ENCODE measurements at regions not wholly inside any gene's neighbourhood (a gene's known extent, or its start where the extent isn't known, plus 50 kb on each side); places are given as distances from the start of the nearest gene placed in this dataset.
"Not testable (repeated sequence)": the region's sequence is repeated elsewhere in the genome, so short reads cannot be mapped to it uniquely, and the experiment has no call there.

DNA sequence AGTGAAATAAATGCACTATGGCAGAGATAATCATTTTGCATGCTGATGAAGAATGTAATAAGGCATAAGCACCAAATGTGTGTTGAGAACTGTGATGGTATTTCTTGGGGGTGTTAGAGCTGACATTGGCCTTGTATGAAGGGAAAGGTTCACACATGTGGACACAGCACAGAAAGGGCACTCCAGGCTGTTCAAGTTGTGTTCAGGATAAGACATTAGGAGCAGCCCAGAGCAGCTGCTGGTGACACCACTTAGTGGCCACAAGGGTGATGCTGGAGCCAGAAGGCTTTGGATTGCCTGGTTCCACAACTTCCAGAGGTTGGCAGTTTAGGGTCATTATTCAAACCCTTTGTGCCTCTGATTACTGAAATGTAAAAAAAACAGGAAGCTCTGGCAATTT lies 155.4 kb downstream of the GOLGA6L6 start:
- Mint-ChIP-seq H3K36me3 (no peaks in the 10 kb centered on the region), H3K4me3 (no peak overlapping the region)

DNA sequence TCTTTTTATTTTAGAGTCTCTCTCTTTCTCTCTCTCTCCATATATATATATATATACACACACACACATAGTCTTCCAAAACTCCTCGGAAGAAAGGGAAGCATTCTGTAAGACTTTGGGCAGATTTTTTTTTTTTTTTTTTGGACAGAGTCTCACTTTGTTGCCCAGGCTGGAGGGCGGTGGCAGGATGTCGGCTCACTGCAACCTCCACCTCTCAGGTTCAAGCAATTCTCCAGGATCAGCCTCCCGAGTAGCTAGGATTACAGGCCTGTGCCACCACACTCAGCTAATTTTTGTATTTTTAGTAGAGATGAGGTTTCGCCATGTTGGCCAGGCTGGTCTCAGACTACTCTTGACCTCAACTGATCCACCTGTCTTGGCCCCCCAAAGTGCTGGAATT lies 161.4 kb downstream of the GOLGA6L6 start:
- H3K4me3 Mint-ChIP-seq; H3K27me3 Mint-ChIP-seq (ENCODE audit: low read depth in 3 of 3); H3K4me1 ChIP-seq (ENCODE audit: control insufficient read depth in 1 of 2, insufficient read depth in 2 of 2, low read length in 2 of 2); H3K36me3 Mint-ChIP-seq; H2AFZ ChIP-seq (ENCODE audit: insufficient read depth, low read depth, low read length, poor library complexity, severe bottlenecking); DNase-seq; H3K79me2 ChIP-seq (ENCODE audit: insufficient read depth, low read length); H3K27me3 ChIP-seq (ENCODE audit: control insufficient read depth in 2 of 2, insufficient read depth in 2 of 2, low read length in 2 of 2); H3K4me2 ChIP-seq (replicated peaks; ENCODE audit: extremely low read depth, low read length, poor library complexity, severe bottlenecking); intact Hi-C loops (cut with micrococcal nuclease); H3K9me3 ChIP-seq (replicated peaks in 1 of 2; ENCODE audit: control insufficient read depth in 1 of 2, insufficient read depth in 1 of 2, low read length in 2 of 2); H3K27ac Mint-ChIP-seq; H3K4me3 ChIP-seq (replicated peaks in 1 of 3; ENCODE audit: low read depth in 2 of 3, low read length in 3 of 3); H3K9ac ChIP-seq (ENCODE audit: insufficient read depth, low read length, poor library complexity, severe bottlenecking); H3K36me3 ChIP-seq (replicated peaks in 1 of 2; ENCODE audit: control insufficient read depth in 1 of 2, insufficient read depth in 2 of 2, low read length in 2 of 2); H3K9me3 Mint-ChIP-seq; H3K27ac ChIP-seq (ENCODE audit: low read depth in 1 of 2, low read length in 2 of 2); H4K20me1 ChIP-seq (ENCODE audit: insufficient read depth, low read length); H3K4me1 Mint-ChIP-seq: not testable (repeated sequence)
- 79% methylated on average over 2 of the region's 5 CpGs for WGBS (ENCODE audit: insufficient coverage)

More for the DNA sequence above, 155.4 kb downstream of the GOLGA6L6 start:
- Mint-ChIP-seq H3K27me3 (ENCODE audit: low read depth in 3 of 3) (no peaks in the 10 kb centered on the region), H3K4me1 (no peaks in the 10 kb centered on the region), H3K9me3 (peaks cover 0 to 2% (median 0%) of the 10 kb centered on the region in 7 donors), H3K27ac (no peak overlapping the region)
- TF ChIP-seq, protein P1, sequence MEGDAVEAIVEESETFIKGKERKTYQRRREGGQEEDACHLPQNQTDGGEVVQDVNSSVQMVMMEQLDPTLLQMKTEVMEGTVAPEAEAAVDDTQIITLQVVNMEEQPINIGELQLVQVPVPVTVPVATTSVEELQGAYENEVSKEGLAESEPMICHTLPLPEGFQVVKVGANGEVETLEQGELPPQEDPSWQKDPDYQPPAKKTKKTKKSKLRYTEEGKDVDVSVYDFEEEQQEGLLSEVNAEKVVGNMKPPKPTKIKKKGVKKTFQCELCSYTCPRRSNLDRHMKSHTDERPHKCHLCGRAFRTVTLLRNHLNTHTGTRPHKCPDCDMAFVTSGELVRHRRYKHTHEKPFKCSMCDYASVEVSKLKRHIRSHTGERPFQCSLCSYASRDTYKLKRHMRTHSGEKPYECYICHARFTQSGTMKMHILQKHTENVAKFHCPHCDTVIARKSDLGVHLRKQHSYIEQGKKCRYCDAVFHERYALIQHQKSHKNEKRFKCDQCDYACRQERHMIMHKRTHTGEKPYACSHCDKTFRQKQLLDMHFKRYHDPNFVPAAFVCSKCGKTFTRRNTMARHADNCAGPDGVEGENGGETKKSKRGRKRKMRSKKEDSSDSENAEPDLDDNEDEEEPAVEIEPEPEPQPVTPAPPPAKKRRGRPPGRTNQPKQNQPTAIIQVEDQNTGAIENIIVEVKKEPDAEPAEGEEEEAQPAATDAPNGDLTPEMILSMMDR (IDR thresholded peaks at IDR 0.05) = no peak
- no peak overlapping the region for H3K4me2 ChIP-seq (replicated peaks; ENCODE audit: extremely low read depth, low read length, poor library complexity, severe bottlenecking)
- no peaks in the 10 kb centered on the region for H3K79me2 ChIP-seq (ENCODE audit: insufficient read depth, low read length)
- H3K27ac ChIP-seq (ENCODE audit: low read depth in 1 of 2, low read length in 2 of 2) = no peak overlapping the region
- H3K36me3 ChIP-seq (replicated peaks in 1 of 2; ENCODE audit: control insufficient read depth in 1 of 2, insufficient read depth in 2 of 2, low read length in 2 of 2) = no peaks in the 10 kb centered on the region
- no peak for DNase-seq
- no peak overlapping the region for H3K9ac ChIP-seq (ENCODE audit: insufficient read depth, low read length, poor library complexity, severe bottlenecking)
- H3K4me3 ChIP-seq (replicated peaks in 1 of 3; ENCODE audit: low read depth in 2 of 3, low read length in 3 of 3) = no peak overlapping the region
- H4K20me1 ChIP-seq (ENCODE audit: insufficient read depth, low read length) = no peaks in the 10 kb centered on the region
- H3K4me1 ChIP-seq (ENCODE audit: control insufficient read depth in 1 of 2, insufficient read depth in 2 of 2, low read length in 2 of 2) = no peaks in the 10 kb centered on the region
- intact Hi-C loops (cut with micrococcal nuclease) = loop anchor here in 1 of 2 donors (2.0 kb wide), 1 partner anchor 21 kb away; no protein-coding TSS in a partner anchor
- peaks cover 5 to 24% of the 10 kb centered on the region in 2 donors for H3K9me3 ChIP-seq (replicated peaks in 1 of 2; ENCODE audit: control insufficient read depth in 1 of 2, insufficient read depth in 1 of 2, low read length in 2 of 2)
- H3K27me3 ChIP-seq (ENCODE audit: control insufficient read depth in 2 of 2, insufficient read depth in 2 of 2, low read length in 2 of 2) = no peaks in the 10 kb centered on the region
- H2AFZ ChIP-seq (ENCODE audit: insufficient read depth, low read depth, low read length, poor library complexity, severe bottlenecking) = no peak overlapping the region

Data from CD14-positive monocyte (primary cell).